ENCODE measurements at regions not wholly inside any gene's neighbourhood (a gene's known extent, or its start where the extent isn't known, plus 50 kb on each side); places are given as distances from the start of the nearest gene placed in this dataset.
A peak's percentile ranks its signal among the peaks of the same experiment; 100 is the strongest.
"Not testable (repeated sequence)": the region's sequence is repeated elsewhere in the genome, so short reads cannot be mapped to it uniquely, and the experiment has no call there.

DNA sequence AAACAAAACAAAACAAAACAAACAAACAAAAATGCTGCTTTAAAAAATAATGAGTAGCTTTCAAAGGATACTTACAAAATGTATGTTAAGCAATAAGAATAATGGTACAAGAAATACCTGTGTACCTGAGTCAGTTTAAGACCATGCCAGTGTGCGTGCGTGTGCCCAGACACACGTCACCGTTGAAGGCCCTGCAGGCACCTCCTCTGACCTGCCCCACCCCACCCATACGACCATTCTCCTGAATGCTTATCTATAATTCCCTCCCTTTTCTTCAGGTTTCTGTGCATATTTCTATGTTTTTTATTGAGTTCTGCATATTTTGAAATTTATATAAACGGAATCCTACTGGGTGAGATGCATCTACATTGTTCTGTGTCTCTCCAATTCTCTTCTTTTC lies 374.2 kb upstream of the KLF6 start:
- DNase-seq (no peak), ATAC-seq (replicated peaks in 1 of 2) (no peak)
- no peaks in the 10 kb centered on the region for H3K36me3 Mint-ChIP-seq (ENCODE audit: insufficient read depth in 2 of 2)
- no peaks in the 10 kb centered on the region for H3K27me3 Mint-ChIP-seq (ENCODE audit: low read depth)
- H3K4me3 Mint-ChIP-seq = no peak overlapping the region
- H3K4me1 Mint-ChIP-seq (ENCODE audit: low read depth) = peaks cover 7% of the 10 kb centered on the region
- H3K27ac Mint-ChIP-seq = no peak overlapping the region
- H3K9me3 Mint-ChIP-seq = no peaks in the 10 kb centered on the region

DNA sequence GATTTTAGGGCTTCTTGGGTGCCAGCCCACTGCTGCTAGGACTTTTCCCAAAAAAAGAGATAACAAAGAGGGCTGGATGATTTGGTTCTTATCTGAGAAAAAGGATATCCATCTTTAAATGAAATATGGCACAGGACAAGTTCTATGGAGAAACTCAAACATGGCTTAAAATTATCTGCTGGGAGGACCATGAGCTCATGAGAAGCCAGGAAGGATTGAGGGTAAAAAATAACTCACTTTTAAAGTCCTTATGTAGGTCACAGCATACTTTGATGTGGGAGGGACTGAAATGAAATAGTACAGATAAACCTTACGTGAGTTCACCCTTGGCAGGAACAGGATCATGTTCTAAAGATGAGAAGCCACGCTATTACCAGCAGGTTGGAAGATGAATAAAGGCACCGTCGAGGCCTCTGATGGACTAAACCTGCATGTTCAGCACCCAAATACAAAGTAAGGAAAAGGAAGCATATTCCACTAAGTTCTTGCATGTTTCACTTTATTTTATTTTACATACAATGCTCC lies 369.2 kb upstream of the KLF6 start:
- no peak for DNase-seq
- H3K36me3 Mint-ChIP-seq (ENCODE audit: insufficient read depth in 2 of 2) = no peaks in the 10 kb centered on the region
- no peaks in the 10 kb centered on the region for H3K9me3 Mint-ChIP-seq
- H3K4me3 Mint-ChIP-seq = no peak overlapping the region
- peak in 1 of 2 donors; percentile 35 for ATAC-seq (replicated peaks in 1 of 2)
- H3K27me3 Mint-ChIP-seq (ENCODE audit: low read depth) = no peaks in the 10 kb centered on the region
- H3K4me1 Mint-ChIP-seq (ENCODE audit: low read depth) = peaks cover 7% of the 10 kb centered on the region
- no peak overlapping the region for H3K27ac Mint-ChIP-seq

- Mint-ChIP-seq H3K36me3 (ENCODE audit: insufficient read depth in 2 of 2) (peaks cover 0 to 2% of the 10 kb centered on the region in 2 donors), H3K4me3 (no peak overlapping the region), H3K27ac (no peak overlapping the region), H3K9me3 (peaks cover 2% of the 10 kb centered on the region in 2 donors), H3K27me3 (ENCODE audit: low read depth) (no peaks in the 10 kb centered on the region), H3K4me1 (ENCODE audit: low read depth) (peaks cover 15% of the 10 kb centered on the region)
- DNase-seq = no peak
- ATAC-seq (replicated peaks in 1 of 2) = no peak
Observed at GRCh38 chr10:4151466-4151865, 366.5 kb upstream of the KLF6 start.

DNA sequence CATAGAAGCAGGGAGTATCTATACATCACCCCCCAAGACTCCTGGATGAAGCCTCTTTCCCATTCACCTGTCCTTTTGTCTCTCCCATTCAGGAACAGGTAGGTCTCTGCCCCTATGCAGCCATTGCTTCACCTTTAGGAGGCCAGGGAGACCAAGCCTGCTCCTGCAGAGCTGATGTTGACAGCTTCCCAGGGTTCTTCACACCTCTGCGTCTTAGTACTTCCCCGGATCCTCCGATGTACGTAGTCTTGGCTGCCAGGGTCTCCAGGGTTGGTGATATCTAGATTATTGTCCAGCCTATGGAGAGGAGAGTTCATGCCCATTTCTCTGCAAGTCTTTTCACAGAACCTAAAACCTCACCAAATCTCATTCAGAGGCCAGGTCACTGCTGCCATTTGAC lies 365.7 kb upstream of the KLF6 start:
- ATAC-seq (replicated peaks in 1 of 2) (no peak), DNase-seq (no peak)
- no peaks in the 10 kb centered on the region for H3K27me3 Mint-ChIP-seq (ENCODE audit: low read depth)
- H3K27ac Mint-ChIP-seq = no peak overlapping the region
- peaks cover 2% of the 10 kb centered on the region in 2 donors for H3K9me3 Mint-ChIP-seq
- H3K4me3 Mint-ChIP-seq = no peak overlapping the region
- H3K4me1 Mint-ChIP-seq (ENCODE audit: low read depth) = peaks cover 15% of the 10 kb centered on the region
- H3K36me3 Mint-ChIP-seq (ENCODE audit: insufficient read depth in 2 of 2) = peaks cover 1 to 2% of the 10 kb centered on the region in 2 donors

- H3K36me3 Mint-ChIP-seq (ENCODE audit: insufficient read depth in 2 of 2); H3K9me3 Mint-ChIP-seq; H3K27me3 Mint-ChIP-seq (ENCODE audit: low read depth); ATAC-seq (replicated peaks in 1 of 2); DNase-seq; H3K27ac Mint-ChIP-seq; H3K4me3 Mint-ChIP-seq; H3K4me1 Mint-ChIP-seq (ENCODE audit: low read depth): not testable (repeated sequence)
Observed at GRCh38 chr10:4149460-4149859, 364.5 kb upstream of the KLF6 start.

DNA sequence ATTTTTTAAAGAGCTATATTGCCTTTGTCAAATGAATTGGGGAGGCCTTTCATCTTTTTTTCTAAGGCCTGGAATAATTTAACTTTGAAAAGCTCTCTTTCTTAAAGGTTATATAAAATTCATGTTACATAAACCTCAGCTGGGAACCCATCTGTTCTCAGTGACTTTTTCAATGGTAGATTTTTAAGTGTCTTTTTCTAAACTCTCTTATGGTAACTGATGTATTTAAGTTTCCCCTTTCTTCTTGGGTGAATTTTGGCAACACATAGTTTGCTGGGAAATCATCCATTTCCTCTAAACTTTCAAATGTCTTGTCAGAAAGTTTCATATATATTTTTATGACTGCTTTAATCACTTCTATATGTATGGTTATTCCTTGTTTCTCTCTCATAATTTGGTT lies 362.2 kb upstream of the KLF6 start:
- Mint-ChIP-seq H3K27ac (no peak overlapping the region), H3K9me3 (peaks cover 2% of the 10 kb centered on the region in 2 donors), H3K27me3 (ENCODE audit: low read depth) (no peaks in the 10 kb centered on the region), H3K4me1 (ENCODE audit: low read depth) (peaks cover 8% of the 10 kb centered on the region), H3K4me3 (no peak overlapping the region), H3K36me3 (ENCODE audit: insufficient read depth in 2 of 2) (peaks cover 2 to 3% of the 10 kb centered on the region in 2 donors)
- ATAC-seq (replicated peaks in 1 of 2) = no peak
- DNase-seq = no peak

DNA sequence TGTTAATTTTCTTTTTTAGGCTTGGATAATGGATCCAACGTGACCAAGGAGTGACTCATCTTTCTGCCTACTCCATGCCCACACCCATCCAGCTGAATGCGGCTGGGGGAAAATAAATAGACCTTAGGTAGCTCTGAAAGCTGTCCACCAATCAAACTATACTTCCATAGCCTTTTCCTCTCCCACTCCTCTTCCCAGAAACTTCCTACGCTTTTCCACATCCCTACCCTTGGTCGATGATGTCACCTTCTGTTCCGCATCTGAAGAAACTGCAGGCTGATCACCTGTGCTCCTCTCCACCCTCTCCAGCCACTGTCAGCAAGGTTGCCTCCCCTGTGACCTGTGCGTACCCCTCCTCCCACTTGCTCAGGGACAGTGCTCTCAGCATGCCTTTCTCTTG lies 359.8 kb upstream of the KLF6 start:
- no peak overlapping the region for H3K27ac Mint-ChIP-seq
- no peak for ATAC-seq (replicated peaks in 1 of 2)
- H3K9me3 Mint-ChIP-seq = peaks cover 5 to 11% of the 10 kb centered on the region in 2 donors
- H3K4me3 Mint-ChIP-seq = no peak overlapping the region
- no peak for DNase-seq
- peaks cover 12 to 13% of the 10 kb centered on the region in 2 donors for H3K36me3 Mint-ChIP-seq (ENCODE audit: insufficient read depth in 2 of 2)
- no peaks in the 10 kb centered on the region for H3K27me3 Mint-ChIP-seq (ENCODE audit: low read depth)
- H3K4me1 Mint-ChIP-seq (ENCODE audit: low read depth) = peaks cover 8% of the 10 kb centered on the region

DNA sequence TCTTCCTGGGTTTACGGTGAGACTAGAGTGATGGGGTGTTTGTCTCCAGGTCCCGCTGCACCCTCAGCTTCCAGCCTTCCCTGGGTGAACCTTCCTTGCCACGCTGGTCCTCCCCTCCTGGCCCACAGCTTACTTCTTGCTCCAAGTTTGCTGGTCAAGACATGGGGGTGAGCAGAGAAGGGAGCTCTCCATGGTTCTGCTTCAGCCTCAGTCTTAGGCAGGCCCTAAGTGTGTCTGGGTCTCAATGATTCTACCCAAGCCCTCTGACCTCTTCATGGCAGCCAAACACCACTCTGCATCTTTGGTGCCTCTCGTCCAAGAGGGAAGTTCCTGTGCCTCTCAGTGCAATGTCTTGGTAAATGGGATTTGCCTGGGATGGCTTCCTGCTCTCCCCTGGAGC lies 356.5 kb upstream of the KLF6 start:
- peaks cover 3 to 11% of the 10 kb centered on the region in 2 donors for H3K9me3 Mint-ChIP-seq
- no peaks in the 10 kb centered on the region for H3K27me3 Mint-ChIP-seq (ENCODE audit: low read depth)
- peak in 1 of 2 donors; percentile 31 for ATAC-seq (replicated peaks in 1 of 2)
- peaks cover 12 to 13% of the 10 kb centered on the region in 2 donors for H3K36me3 Mint-ChIP-seq (ENCODE audit: insufficient read depth in 2 of 2)
- no peaks in the 10 kb centered on the region for H3K4me1 Mint-ChIP-seq (ENCODE audit: low read depth)
- no peak overlapping the region for H3K4me3 Mint-ChIP-seq
- H3K27ac Mint-ChIP-seq = no peak overlapping the region
- DNase-seq = no peak

DNA sequence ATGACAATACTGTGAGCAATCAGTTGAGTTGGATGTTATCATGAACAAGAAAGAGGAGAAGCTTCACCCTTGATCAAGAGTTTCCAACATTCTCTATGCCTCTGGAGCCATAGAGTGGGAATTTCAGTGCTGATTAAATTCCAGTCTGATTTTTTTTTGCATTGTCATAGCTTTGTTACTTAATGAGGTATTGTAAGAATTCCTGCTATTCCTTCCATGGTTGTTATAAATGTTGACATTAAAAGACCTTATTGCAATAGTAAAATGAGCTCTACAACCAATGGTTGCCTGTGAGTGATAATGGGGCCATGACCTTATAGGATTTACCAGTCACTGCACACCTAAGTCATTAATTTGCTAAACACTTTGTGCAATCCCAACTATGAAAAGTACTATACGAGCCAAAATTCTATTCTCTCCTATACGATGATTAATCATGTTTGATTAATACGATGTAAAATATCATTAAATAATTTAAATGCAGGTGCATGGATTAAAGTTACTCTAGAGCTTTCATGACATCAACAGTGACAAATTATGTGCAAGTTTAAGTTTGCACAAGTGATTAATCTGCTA lies 353.2 kb upstream of the KLF6 start:
- Mint-ChIP-seq H3K9me3 (peaks cover 3 to 11% of the 10 kb centered on the region in 2 donors), H3K4me1 (ENCODE audit: low read depth) (peaks cover 18% of the 10 kb centered on the region), H3K36me3 (ENCODE audit: insufficient read depth in 2 of 2) (peaks cover 11 to 12% of the 10 kb centered on the region in 2 donors), H3K4me3 (no peak overlapping the region), H3K27me3 (ENCODE audit: low read depth) (no peaks in the 10 kb centered on the region), H3K27ac (no peak overlapping the region)
- no peak for ATAC-seq (replicated peaks in 1 of 2)
- no peak for DNase-seq

GRCh38 chr10:4137299-4137698 lies 352.3 kb upstream of the KLF6 start:
- no peak for DNase-seq
- H3K27ac Mint-ChIP-seq = no peak overlapping the region
- H3K27me3 Mint-ChIP-seq (ENCODE audit: low read depth) = no peaks in the 10 kb centered on the region
- peaks cover 18% of the 10 kb centered on the region for H3K4me1 Mint-ChIP-seq (ENCODE audit: low read depth)
- ATAC-seq (replicated peaks in 1 of 2) = no peak
- peaks cover 11 to 12% of the 10 kb centered on the region in 2 donors for H3K36me3 Mint-ChIP-seq (ENCODE audit: insufficient read depth in 2 of 2)
- H3K9me3 Mint-ChIP-seq = peaks cover 3 to 11% of the 10 kb centered on the region in 2 donors
- no peak overlapping the region for H3K4me3 Mint-ChIP-seq

DNA sequence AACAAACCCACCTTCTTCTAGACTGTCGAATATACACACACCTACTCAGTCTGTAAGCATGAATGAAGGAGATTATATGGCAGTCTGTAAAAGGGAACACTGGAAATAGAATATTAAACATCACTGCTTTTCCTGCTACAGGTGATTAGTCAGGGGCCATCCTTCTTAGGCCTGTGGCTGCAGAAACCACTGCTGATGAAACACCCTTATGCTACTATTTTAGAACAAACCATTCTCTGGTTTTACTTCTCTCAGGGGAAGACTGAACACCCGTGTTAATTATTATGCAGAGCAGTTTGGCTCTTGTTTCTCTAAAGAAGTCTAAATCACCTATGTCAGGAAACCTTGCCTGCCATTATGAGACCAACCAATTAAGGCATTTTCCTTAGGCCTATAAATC lies 351.1 kb upstream of the KLF6 start:
- H3K27me3 Mint-ChIP-seq (ENCODE audit: low read depth) = no peaks in the 10 kb centered on the region
- ATAC-seq (replicated peaks in 1 of 2) = no peak
- peaks cover 4 to 5% of the 10 kb centered on the region in 2 donors for H3K36me3 Mint-ChIP-seq (ENCODE audit: insufficient read depth in 2 of 2)
- no peak overlapping the region for H3K27ac Mint-ChIP-seq
- peaks cover 18% of the 10 kb centered on the region for H3K4me1 Mint-ChIP-seq (ENCODE audit: low read depth)
- peaks cover 3 to 6% of the 10 kb centered on the region in 2 donors for H3K9me3 Mint-ChIP-seq
- DNase-seq = no peak
- H3K4me3 Mint-ChIP-seq = no peak overlapping the region

DNA sequence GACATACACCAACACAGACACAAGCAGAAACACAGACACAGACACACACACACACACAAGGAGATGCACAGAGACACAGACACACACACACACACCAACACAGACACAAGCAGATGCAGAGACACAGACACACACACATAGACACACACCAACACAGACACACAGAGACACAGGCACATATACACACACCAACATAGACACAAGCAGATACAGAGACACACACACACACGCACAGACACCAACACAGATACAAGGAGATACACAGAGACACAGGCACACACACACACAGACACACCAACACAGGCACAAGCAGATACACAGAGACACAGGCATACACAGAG lies 347.2 kb upstream of the KLF6 start:
- peaks cover 5% of the 10 kb centered on the region for H3K27me3 Mint-ChIP-seq (ENCODE audit: low read depth)
- H3K9me3 Mint-ChIP-seq = peaks cover 0 to 2% of the 10 kb centered on the region in 2 donors
- DNase-seq (no peak), ATAC-seq (replicated peaks in 1 of 2) (no peak)
- H3K27ac Mint-ChIP-seq = no peak overlapping the region
- H3K4me3 Mint-ChIP-seq = no peak overlapping the region
- H3K4me1 Mint-ChIP-seq (ENCODE audit: low read depth) = peaks cover 29% of the 10 kb centered on the region
- no peaks in the 10 kb centered on the region for H3K36me3 Mint-ChIP-seq (ENCODE audit: insufficient read depth in 2 of 2)

DNA sequence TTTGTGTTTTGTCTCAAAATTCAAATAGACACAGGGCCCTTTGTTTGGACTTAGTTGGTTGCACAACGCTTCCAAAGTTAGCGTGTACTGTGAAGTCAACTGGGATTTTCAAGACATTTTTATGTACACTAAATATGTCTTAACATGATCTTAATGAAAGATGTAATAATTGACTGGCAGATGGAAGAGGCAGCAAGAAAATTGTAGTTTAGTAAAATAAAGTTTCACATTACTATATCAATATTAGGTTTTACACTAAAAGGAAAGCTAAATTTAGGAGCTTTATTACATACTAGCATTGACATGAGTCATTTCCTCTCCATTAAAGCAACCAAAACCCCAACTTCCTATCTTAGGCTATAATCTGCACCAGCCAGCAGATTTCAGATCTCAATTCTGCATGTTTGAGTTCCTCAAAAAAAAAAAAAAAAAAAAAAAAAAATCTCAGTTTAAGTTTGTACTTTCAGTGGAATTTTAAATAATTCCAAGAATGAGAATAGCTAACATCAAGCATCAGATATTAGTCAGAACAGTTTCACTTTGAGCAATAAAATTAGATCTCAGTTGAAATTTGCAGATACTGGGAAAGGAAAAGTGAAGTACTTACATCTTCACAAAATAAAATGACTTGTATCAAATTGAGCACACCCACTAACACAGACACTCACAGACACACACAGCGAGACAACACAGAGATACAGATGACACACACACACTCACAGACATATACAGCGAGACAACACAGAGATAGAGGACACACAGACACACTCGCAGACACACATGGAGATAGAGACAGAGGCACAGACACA lies 346.6 kb upstream of the KLF6 start:
- ATAC-seq (replicated peaks in 1 of 2) (peak; percentile 86 to 89), DNase-seq (peak in 1 of 2 donors; percentile 27)
- H3K27me3 Mint-ChIP-seq (ENCODE audit: low read depth) = peaks cover 5% of the 10 kb centered on the region
- H3K36me3 Mint-ChIP-seq (ENCODE audit: insufficient read depth in 2 of 2) = peaks cover 1% of the 10 kb centered on the region in 2 donors
- peaks cover 29% of the 10 kb centered on the region for H3K4me1 Mint-ChIP-seq (ENCODE audit: low read depth)
- H3K9me3 Mint-ChIP-seq = peaks cover under 1 to 2% of the 10 kb centered on the region in 2 donors
- no peak overlapping the region for H3K4me3 Mint-ChIP-seq
- H3K27ac Mint-ChIP-seq = no peak overlapping the region
